SK-N-MC (cell line): ENCODE measurements at regions not wholly inside any gene's neighbourhood (a gene's known extent, or its start where the extent isn't known, plus 50 kb on each side); places are given as distances from the start of the nearest gene placed in this dataset.

Source experiments
- EZH2 ChIP-seq: fragments of 200-600 bp; sonication (generic); IDR thresholded peaks from one replicate; pipeline ENCODE4 v1.6.1; 2017; ENCODE audit warnings: antibody characterized with exemption
- FOXP2 ChIP-seq: optimal IDR thresholded peaks from 2 replicates; pipeline ENCODE3; 2011; ENCODE audit warnings: mild to moderate bottlenecking, moderate library complexity; ENCODE audit not compliant: insufficient read depth; ENCODE audit errors: extremely low read length, control extremely low read depth
- POLR2AphosphoS5 ChIP-seq: IDR thresholded peaks from 2 replicates; pipeline ENCODE4 v1.6.1; 2012; ENCODE audit warnings: mild to moderate bottlenecking, low read depth, low read length, borderline replicate concordance

GRCh38 chr2:125037135-125037653, 1012.1 kb downstream of the CNTNAP5 start:
- no peak for TF ChIP-seq POLR2AphosphoS5
- TF ChIP-seq EZH2: no peak
- no peak for TF ChIP-seq FOXP2
